Skeletal muscle satellite cell (primary cell): ENCODE measurements at regions not wholly inside any gene's neighbourhood (a gene's known extent, or its start where the extent isn't known, plus 50 kb on each side); places are given as distances from the start of the nearest gene placed in this dataset.

ENCODE experiments used
- H3K27me3 ChIP-seq: 2 replicates; pipeline ENCODE4 v1.7.0; 2013; ENCODE audit warnings: low read length; ENCODE audit not compliant: control insufficient read depth, insufficient read depth
- H3K36me3 ChIP-seq: 2 replicates; pipeline ENCODE4 v1.7.0; 2013; ENCODE audit warnings: mild to moderate bottlenecking, control low read depth, low read length; ENCODE audit not compliant: insufficient read depth
- H3K4me1 ChIP-seq: 2 replicates; pipeline ENCODE4 v1.7.0; 2013; ENCODE audit warnings: low read length; ENCODE audit not compliant: control insufficient read depth, insufficient read depth
- H3K4me2 ChIP-seq: 2 replicates; pipeline ENCODE4 v1.7.0; 2013; ENCODE audit warnings: mild to moderate bottlenecking, low read length
- H3K4me3 ChIP-seq: 2 replicates; pipeline ENCODE4 v1.7.0; 2013; ENCODE audit warnings: low read length
- H3K9ac ChIP-seq: 2 replicates; pipeline ENCODE4 v1.7.0; 2013; ENCODE audit warnings: mild to moderate bottlenecking, low read depth, low read length, moderate library complexity
- H3K9me3 ChIP-seq: replicated peaks from 2 replicates; pipeline ENCODE4 v1.7.0; 2013; ENCODE audit warnings: mild to moderate bottlenecking, control low read depth, low read length

DNA sequence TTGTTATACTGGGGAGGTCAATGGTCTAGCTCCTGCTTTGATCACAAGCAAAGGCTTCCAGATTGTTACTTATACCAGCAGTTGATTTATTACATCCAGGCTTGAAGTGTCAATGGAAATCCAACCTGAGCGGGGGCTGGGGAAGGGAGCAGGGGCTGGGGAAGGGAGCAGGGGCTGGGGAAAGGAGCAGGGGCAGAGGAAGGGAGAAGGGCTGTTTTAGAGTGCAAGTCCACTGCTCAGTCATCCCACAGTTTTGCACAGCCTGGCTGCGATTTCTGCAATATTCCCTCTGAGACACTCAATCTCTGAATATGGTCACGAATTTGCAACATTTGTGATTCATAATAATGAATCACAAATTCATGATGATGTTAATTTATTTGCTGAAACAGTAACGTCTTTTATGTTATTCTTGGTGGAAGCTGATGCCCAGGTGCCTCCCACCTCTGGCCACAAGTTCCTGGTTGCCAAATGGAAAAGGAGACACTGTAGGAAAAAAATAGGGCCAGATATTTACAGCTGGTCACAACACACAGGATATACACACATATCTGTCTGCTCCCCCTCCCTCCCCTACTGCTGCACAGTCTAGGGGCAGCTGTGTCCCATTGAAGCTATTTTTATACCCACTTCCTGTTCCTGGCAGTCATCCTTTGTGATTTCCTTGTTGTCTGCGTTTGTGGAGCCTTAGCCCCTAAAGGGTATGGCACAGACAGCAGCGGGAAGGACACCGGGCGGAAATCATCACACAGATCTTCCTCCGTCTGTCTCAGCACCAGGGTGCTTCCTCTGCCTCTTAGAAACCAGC is 325.1 kb downstream of the GADD45G start:
- Histone ChIP-seq H3K27me3 (peaks cover 2% of the 10 kb centered on the region), H3K4me1 (peaks cover 15% of the 10 kb centered on the region), H3K4me2 (peak overlapping the region; percentile 13), H3K36me3 (no peaks in the 10 kb centered on the region), H3K9me3 (no peaks in the 10 kb centered on the region), H3K4me3 (no peak overlapping the region), H3K9ac (no peak overlapping the region)

DNA sequence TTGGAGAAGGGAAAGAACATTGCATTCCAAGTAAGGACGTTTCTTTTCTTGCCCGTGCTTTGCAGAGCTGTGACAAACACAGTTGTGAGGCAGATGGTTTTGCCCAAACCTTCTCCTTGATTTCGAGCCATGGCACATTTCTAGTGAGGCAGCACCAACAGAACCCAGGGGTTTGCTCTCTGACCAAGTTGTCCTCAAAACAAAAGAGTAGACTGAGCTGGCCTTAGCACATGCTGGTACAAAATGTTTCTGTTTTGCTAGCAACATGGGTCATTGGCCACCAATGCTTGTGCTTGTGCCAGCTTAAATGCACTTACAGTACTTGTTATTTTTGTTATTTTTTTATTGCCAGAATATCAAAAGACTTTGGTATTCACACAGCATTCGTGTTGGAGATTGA is 328.8 kb downstream of the GADD45G start:
- no peaks in the 10 kb centered on the region for H3K36me3 ChIP-seq

DNA sequence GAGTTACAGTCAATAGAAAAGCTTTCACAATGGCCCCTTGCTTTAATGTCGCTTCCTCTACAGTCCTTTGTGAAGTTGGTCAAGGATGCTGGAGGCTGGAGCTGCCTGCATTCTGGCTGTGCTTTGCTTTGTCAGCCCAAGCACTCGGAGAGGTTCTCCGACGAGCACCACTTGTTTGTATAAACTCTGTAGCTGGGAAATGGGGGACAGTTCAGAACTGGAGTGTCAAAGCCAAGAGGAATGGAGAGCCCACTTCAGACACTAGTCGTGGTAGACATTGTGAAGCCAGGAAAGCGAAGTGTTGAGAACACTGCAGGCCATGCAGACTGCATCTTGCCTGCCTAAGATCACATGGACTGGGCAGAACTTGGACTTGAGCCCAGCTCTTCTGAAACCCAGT is 330.3 kb downstream of the GADD45G start:
- H3K4me1 ChIP-seq: peaks cover 4% of the 10 kb centered on the region

More for the DNA sequence above, 328.8 kb downstream of the GADD45G start:
- no peak overlapping the region for H3K9ac ChIP-seq
- H3K4me2 ChIP-seq: no peak overlapping the region
- H3K4me1 ChIP-seq: peaks cover 15% of the 10 kb centered on the region
- no peak overlapping the region for H3K4me3 ChIP-seq
- peaks cover 2% of the 10 kb centered on the region for H3K27me3 ChIP-seq
- H3K9me3 ChIP-seq: no peaks in the 10 kb centered on the region

DNA sequence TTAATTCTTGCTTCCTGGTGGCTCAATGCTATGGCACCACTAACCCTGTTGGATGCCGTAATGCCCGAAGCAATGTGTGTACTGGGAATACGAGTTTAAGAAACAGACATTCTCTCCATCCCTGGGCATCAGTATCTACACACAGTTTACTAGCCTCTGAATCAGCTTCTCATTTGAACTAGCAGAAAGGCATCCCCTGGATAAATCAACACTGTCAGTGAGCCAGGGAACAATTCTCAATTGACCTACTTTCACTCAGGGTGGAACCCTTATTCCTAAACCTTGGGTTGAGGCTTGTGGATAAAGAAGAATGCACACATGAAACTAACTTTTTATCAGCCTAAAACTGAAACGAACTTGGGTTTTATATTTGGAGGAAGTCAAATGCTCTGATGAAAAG is 331.0 kb downstream of the GADD45G start:
- Histone ChIP-seq H3K4me1 (peaks cover 3% of the 10 kb centered on the region), H3K9ac (no peak overlapping the region), H3K4me2 (no peak overlapping the region), H3K4me3 (no peak overlapping the region), H3K36me3 (no peaks in the 10 kb centered on the region), H3K9me3 (no peaks in the 10 kb centered on the region), H3K27me3 (peaks cover 2% of the 10 kb centered on the region)

More for the DNA sequence above, 330.3 kb downstream of the GADD45G start:
- H3K9ac ChIP-seq: no peak overlapping the region
- H3K36me3 ChIP-seq: no peaks in the 10 kb centered on the region
- no peaks in the 10 kb centered on the region for H3K9me3 ChIP-seq
- peaks cover 2% of the 10 kb centered on the region for H3K27me3 ChIP-seq
- no peak overlapping the region for H3K4me3 ChIP-seq
- H3K4me2 ChIP-seq: no peak overlapping the region

DNA sequence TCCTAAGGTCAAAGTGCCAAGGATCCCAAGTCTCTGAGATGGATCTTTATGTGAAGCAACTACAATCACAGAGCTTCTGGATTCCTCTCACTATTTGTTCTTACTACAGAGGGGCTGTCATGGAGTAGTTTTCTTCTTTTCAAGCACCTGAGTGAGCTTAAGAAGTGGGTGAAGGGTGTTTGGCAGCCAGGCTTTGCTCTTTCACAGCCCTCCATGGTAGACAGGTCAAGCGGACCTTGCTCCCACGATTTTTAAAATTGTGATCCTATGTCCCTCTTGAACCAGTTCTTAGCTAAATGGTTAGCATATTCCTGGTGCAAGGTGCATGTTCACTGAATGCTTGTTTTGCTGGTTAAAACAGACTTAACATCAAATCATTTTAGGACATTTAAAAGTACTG is 332.2 kb downstream of the GADD45G start:
- H3K36me3 ChIP-seq: no peaks in the 10 kb centered on the region
- no peaks in the 10 kb centered on the region for H3K9me3 ChIP-seq
- H3K4me3 ChIP-seq: no peak overlapping the region
- H3K4me1 ChIP-seq: peaks cover 12% of the 10 kb centered on the region
- H3K9ac ChIP-seq: no peak overlapping the region
- peaks cover 2% of the 10 kb centered on the region for H3K27me3 ChIP-seq
- H3K4me2 ChIP-seq: no peak overlapping the region

DNA sequence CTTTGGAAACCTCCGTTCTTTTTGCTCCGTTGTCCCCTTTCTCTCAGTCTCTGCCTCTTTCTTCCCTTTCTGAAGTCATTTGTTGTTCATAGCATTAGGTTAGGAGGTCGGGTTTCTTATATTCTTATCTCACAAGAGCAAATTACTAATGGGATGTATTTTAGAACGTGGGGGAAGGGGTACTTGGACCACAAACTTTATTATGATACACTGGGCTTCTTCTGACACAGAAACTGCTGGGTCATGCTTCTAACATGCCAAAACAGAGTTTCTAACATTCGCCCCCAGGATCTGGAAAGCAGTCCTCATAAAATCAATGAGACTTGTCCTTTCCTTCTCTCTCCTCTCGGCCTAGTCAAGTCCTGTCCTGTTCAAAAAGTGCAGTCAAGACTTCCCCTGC is 334.4 kb downstream of the GADD45G start:
- Histone ChIP-seq H3K4me3 (no peak overlapping the region), H3K4me2 (no peak overlapping the region), H3K9ac (no peak overlapping the region), H3K9me3 (no peaks in the 10 kb centered on the region), H3K27me3 (no peaks in the 10 kb centered on the region), H3K4me1 (peaks cover 17% of the 10 kb centered on the region), H3K36me3 (no peaks in the 10 kb centered on the region)

DNA sequence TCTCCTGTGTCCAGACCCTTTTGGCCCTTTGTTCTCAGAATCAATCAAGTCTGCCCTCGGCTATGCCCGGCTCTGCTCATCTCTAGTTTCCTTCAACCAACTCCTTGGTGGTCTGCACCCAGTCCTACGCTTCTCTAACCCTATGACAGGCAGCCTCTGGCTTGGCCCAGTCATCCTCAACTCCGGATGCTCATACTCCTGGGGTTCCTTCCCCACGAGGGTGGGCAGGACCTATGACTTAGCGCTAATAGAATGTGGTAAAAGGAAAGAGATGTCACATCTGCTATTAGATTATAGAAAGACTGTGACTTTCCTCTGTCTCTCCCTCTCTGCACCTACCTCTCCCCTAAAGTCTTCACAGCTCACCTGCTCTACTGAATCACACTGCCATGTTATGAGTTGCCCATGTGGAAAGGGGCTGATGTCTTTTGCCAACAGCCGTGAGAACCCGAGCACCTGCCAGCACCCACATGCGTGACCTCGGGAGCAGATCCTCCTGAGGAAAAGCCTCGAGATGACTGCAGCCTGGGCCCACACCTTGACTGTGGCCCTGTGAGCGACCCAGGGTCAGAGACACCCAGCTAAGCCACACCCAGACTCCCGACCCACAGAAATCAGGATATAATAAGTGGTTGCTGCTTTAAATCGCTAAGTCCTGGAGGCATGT is 334.9 kb downstream of the GADD45G start:
- H3K36me3 ChIP-seq: no peaks in the 10 kb centered on the region
- H3K4me1 ChIP-seq: peaks cover 17% of the 10 kb centered on the region
- H3K9ac ChIP-seq: no peak overlapping the region
- H3K4me3 ChIP-seq: no peak overlapping the region
- H3K27me3 ChIP-seq: no peaks in the 10 kb centered on the region
- no peak overlapping the region for H3K4me2 ChIP-seq
- H3K9me3 ChIP-seq: no peaks in the 10 kb centered on the region

DNA sequence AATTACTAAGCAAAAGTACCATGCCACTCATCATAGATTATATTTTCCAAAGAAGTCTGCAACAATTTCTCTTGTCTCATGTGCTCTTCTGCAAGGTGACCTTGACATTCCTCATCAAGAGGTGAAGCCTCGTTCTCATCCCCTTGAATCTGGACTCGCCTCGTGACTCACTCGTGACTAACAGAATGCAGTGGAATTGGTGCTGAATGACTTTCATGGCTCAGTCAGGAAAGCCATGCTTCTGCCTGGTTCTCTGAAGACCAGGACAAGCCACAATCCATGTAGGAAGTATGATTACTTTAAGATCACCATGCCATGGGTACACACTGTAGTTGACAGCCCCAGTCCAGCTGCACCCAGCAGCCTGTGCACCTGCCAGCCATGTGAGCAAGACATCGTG is 335.8 kb downstream of the GADD45G start:
- no peak overlapping the region for H3K4me3 ChIP-seq
- no peaks in the 10 kb centered on the region for H3K27me3 ChIP-seq
- no peaks in the 10 kb centered on the region for H3K36me3 ChIP-seq
- peaks cover 17% of the 10 kb centered on the region for H3K4me1 ChIP-seq
- H3K4me2 ChIP-seq: no peak overlapping the region
- H3K9ac ChIP-seq: no peak overlapping the region
- no peaks in the 10 kb centered on the region for H3K9me3 ChIP-seq

DNA sequence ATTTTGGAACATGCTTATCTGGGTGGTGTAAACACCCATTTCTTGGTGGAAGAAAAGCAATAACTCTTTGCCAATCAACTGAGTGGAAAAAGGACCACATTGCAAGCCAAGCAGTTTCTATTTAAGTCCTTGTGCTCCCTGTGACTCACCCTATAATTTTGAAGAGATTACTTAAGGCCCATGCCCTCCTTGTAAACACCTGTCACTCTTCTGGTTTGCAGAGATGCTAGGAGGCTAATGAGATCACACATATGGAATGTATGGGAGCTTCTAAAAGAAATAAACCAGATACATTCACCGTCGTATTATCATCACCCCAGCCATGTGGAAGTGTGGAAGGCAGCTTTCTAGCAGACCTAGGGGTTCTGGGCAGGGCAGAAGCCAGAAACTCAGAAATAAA is 337.1 kb downstream of the GADD45G start:
- Histone ChIP-seq H3K4me2 (peak overlapping the region; percentile 15), H3K9ac (no peak overlapping the region), H3K9me3 (no peaks in the 10 kb centered on the region), H3K4me1 (peaks cover 17% of the 10 kb centered on the region), H3K27me3 (no peaks in the 10 kb centered on the region), H3K4me3 (no peak overlapping the region), H3K36me3 (no peaks in the 10 kb centered on the region)

DNA sequence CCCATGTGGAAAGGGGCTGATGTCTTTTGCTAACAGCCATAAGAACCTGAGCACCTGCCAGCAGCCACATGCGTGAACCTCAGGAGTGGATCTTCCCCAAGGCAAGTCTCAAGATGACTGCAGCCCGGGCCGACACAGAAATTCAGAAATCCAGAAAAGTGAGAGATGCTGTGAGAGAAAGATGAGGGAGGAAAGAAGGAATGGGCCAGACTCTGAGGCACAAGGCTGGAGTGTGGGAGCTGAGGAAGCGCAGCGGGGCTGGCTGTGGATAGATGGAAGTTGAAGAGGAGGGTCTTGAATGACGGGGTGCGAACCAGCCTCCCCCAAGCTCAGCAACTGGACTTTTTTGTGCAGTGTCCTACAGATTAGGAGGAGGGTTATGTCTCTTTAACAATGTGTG is 337.8 kb downstream of the GADD45G start:
- Histone ChIP-seq H3K4me3 (no peak overlapping the region), H3K4me2 (no peak overlapping the region), H3K36me3 (no peaks in the 10 kb centered on the region), H3K9me3 (no peaks in the 10 kb centered on the region), H3K9ac (no peak overlapping the region), H3K4me1 (peaks cover 17% of the 10 kb centered on the region), H3K27me3 (no peaks in the 10 kb centered on the region)

DNA sequence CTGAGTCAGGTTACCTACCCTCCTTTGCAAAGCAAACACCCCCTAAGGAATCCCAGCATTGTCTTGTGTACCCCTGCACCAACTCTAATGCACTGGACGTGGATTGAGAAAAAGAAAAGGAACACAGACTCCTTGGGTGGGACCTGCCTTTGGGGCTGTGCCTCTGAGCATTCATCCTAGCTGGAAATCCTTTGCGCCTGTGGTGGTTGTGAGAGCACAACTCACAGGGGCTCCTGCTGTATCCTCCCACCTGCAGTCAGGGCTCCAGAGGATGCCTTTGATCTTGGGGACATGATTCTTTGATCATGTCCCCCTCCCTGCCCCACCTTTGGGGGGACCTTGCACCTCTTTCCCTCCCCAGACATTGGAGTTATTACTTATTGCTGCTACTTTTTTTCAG is 338.5 kb downstream of the GADD45G start:
- Histone ChIP-seq H3K4me2 (no peak overlapping the region), H3K36me3 (no peaks in the 10 kb centered on the region), H3K9ac (no peak overlapping the region), H3K9me3 (no peaks in the 10 kb centered on the region), H3K4me3 (no peak overlapping the region), H3K27me3 (no peaks in the 10 kb centered on the region), H3K4me1 (peaks cover 17% of the 10 kb centered on the region)

DNA sequence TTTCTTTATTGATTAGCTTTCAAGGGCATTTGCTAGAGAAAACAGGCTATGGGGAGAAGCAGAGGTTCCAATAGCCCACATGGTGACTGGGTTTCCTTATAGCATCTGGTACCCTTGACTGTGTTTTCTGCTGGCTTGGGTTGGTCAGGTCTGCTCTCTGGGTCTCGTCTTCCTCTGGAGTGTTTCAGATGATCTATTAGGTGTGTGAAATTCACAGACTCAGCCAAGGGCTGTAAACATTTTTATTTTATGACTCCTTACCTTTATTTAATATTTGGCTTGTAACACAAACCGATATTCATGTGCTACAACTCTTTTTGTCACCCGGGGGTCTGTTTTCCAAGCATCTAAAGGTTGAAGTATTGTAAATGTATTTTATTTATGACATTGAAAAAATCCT is 338.9 kb downstream of the GADD45G start:
- Histone ChIP-seq H3K4me1 (peaks cover 17% of the 10 kb centered on the region), H3K4me2 (no peak overlapping the region), H3K9ac (no peak overlapping the region), H3K9me3 (no peaks in the 10 kb centered on the region), H3K4me3 (no peak overlapping the region), H3K27me3 (no peaks in the 10 kb centered on the region), H3K36me3 (no peaks in the 10 kb centered on the region)
